GM18499 (cell line): ENCODE measurements at regions not wholly inside any gene's neighbourhood (a gene's known extent, or its start where the extent isn't known, plus 50 kb on each side); places are given as distances from the start of the nearest gene placed in this dataset.
A peak's percentile ranks its signal among the peaks of the same experiment; 100 is the strongest.

Experiments
- ATAC-seq: cut with Tn5 transposase; IDR thresholded peaks from one replicate; pipeline ENCODE4 v1.9.1; 2021; ENCODE audit warnings: moderate number of reproducible peaks; ENCODE audit not compliant: insufficient read depth, unreplicated experiment

DNA sequence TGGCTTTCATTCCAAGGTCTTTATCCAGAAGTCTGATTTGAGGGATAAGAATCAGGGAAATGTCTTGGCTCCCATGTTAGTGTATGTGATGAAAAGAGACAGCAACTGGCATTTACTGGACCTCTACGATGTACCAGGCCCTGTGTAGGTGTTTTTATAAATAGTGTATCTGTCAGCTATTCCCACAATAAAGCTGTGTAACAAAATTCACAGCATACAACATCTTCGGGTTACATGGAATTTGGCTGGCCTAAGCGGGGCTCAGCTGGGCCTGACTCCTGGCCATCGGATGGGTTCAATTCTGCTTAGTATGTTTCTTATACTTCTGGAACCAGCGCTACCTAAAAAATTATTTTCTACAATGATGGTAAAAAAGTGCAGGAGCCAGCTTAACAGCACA is 128.2 kb downstream of the SNX5 start:
- ATAC-seq, result no peak

DNA sequence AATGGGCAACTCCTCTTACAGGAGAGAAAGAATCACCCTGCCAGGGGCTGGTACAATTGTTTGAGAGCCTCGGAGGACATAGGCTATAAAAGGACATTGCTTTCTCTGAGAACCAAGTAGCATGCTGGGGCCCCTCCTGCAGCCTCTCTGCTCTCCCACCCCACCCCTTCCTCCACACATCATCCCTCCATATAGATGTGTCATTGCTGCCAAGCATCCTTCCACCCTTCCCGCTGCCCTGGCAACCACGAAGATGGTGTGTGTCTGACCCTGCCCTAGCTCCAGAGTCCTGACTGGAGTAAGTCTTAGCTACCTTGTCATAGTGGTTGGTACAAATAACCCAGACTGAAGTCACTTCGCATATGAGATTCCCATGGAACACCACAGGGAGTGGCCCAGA is 129.7 kb downstream of the SNX5 start:
- no peak for ATAC-seq

DNA sequence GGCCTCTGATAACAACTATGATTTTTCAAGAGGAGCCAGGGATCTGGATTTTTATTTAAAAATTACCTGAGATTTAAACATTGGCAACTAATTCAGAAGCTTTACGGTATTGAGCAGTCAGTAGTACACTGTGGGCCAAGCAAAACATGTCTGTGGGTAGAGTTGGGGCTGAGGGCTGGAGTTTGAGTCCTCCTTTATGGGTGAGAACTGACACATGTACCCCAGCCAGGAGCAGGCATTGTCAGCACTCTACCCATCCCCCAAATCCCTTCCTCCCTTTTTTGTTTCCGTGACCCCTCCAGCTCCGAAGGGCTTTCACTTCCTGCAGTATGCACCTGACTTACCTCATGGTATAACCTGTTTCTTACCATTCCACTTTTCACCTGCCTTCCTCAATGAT is 131.4 kb downstream of the SNX5 start:
- ATAC-seq, result no peak

DNA sequence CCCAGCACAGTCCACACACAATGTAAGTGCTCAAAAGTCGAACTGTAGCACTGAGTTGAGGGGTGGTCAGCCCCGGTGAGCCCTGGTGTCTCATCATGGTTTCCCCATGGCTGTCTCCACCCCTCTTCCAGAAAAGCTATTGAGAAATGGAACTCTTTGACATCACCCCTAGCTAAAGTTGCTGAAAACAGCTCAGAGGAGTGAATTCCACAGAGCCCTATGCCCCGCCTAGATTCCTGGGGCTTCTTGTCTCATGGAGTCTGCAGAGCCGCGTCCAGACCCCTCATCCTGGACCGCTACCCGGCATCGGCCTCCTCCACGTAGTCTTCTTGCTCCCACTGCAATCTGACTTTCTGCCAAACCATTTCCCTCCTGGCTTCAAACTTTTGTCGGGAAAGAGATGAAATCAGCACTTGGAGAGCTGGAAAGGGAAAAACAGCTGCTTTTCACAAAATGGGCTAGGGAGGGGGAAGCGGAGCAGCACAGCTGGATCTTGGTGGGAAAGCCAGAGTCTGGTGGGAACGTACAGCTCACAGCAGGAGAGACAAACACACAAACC is 132.2 kb downstream of the SNX5 start:
- ATAC-seq, result no peak

DNA sequence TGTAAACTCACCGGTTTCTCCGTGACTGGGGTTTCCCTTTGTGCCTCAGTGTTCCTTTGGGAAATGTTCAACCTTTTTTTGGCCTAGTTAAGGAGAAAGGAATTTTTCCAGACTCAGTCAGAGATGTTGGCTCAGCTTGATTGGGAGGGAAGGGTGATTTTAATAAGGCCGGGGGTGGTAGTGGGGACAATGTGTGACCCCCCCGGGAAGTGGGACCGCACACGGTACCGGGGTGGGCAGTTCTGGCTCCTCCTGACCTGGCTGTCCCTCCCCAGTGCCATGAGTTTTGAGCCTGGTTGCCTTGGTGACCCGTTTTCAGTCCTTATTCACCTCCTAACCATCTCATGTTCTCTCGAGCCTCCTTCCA is 132.7 kb downstream of the SNX5 start:
- ATAC-seq, result no peak

DNA sequence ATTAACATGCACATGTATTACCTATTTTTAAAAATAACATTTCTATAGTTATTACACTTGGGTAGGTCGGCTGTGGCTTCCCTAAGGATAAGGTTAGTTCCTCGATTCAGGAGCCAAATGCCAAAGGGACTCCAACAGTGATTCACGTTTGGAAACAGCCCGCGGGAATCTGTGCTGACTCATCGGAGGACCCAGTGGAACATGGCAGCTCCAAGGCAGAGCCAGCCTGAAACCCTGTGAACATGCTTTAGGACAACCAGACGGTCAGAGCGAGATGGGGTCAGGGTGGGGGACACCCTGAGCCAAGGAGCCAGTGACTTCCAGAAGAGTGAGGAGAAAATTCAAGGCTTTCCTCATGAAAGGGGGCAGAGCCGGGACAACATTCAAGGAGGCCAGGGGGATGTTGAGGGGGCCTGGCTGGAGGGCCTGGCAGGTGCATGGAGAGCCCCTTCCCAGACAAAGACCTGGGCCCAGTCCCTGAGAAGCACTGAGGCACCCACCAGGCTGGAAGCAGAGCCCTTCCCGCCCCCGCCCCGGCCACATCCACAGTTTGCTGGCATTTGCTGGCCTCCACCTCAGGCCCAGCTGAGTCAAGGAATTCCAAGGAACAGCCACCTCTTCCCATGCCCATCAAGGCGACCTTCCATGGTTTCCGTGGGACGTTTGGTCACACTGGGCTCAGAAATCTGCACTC is 133.2 kb downstream of the SNX5 start:
- ATAC-seq, result no peak

DNA sequence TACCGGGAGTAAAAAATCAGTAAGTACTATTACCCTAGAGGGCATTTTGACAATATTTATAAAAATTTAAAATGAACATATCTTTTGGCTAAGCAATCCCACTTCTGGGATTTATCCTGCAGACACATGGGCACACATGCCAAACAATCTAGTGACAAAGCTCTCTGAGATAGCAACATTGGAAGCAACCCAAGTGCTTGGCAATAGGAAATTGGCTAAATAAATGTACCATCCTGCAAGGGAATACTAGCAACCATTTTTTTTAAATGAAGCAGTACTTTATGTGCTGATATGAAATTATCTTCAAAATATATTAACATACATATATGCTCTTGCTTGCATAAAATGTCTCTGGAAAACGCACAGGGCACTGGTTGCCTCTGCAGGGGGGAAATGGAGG is 133.8 kb downstream of the SNX5 start:
- ATAC-seq, result no peak

DNA sequence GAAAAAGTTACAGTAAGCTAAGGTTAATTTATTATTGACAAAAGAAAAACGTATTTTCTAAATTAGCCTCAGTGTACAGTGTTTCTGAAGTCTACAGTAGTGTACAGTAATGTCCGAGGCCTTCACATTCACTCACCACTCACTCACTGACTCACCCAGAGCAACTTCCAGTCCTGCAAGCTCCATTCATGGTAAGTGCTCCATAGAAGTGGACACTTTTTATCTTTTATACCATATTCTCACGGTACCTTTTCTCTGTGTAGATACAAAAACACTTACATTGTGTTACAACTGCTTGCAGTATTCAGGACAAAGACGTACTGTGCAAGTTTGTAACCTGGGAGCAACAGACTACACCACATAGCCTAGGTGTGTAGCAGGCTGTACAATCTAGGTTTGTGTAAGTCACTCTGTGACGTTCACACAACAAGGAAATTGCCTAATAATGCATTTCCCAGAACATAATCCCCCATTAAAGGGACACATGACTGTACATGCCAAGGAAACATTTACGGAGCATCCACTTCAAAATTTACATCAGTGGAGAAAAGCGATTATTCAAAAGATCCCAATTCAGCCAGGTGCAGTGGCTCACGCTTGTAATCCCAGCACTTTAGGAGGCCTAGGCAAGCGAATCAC is 133.4 kb downstream of the BANF2 start:
- ATAC-seq, result no peak

DNA sequence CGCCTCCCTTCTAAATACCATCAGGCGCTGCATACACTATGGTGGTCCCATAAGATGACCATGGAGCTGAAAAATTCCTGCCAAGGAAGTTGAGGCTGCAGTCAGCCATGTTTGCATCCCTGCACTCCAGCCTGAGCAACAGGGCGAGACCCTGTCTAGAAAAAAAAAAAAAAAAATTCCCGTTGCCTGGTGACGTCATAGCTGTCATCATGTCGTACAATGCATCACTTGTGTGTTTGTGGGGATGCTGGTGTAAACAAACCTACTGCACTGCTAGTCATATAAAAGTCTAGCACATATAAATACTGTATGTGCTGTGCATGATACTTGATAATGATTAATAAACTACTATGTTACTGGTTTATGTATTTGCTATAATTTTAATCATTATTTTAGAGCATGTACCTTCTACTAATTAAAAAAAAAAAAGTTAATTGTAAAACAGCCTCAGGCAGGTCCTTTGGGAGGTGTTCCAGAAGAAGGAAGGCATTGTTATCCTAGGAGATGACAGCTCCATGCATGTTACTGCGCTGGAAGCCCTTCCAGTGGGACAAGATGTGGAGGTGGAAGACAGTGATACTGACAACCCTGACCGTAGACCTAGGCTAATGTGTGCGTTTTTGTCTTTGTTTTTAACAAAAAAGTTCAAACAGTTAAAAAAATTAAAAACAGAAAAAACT is 132.6 kb downstream of the BANF2 start:
- no peak for ATAC-seq

DNA sequence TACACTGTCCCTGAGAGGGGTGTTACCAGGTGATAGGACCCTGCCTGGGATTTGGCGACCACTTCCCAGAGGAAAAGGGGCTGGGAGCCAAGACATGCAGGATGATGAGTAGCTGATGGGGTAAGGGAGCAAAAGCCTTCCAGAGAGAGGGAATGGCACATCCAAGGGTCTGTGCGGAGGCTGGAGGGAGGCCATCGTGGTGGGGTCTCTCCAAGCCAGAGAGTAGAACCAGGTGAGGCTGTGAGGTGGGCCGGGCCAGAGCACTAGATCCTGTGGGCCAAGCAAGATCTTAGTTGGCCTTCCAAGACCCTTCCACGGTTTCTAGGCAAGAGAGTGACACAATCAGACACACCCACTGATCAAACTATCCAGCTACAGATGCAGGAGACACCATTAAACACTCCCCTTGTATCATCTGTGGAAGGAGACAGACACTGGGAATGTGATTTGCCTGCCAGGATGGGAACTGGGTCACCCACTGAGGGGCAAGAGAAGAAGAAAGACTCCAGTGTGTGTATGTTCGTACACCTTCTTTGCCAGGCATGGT is 128.9 kb downstream of the BANF2 start:
- no peak for ATAC-seq

DNA sequence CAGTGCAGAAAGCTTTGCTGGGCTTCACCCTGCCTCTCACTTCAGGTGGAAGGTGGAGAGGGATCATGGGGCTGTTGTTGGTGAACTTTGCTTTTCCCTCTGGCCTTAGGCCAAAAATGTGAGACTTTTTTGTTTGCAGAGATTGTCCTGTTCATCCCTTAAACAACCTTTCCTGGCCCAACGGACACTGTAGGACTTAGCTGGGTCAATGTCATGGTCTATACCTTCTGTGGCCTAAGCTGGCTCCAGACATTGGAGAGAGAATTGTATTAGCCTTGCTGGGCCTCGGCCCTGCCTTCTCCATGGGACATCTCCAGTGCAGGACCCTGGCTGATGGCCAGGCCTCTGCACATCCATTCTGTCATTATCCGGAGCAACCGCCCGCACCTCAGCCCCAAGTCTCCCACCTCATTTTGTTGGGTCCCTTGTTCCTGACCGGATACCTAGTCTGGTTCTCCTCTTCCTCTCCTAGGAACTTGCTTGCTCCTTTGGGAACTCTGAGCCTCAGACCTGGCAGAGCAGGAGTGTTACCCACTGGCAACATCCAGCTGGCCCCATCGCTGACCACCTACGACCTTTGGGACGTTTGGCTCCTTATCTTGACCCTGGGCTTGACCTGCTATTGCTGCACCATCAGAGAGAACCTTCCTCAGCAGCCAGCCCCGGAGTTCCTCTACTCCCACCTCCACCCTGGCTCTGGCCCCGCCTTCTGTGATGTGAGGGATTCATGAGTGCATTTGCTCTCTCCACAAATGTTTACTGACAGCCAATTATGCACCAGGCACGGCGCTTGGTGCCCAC is 128.2 kb downstream of the BANF2 start:
- ATAC-seq, result no peak

DNA sequence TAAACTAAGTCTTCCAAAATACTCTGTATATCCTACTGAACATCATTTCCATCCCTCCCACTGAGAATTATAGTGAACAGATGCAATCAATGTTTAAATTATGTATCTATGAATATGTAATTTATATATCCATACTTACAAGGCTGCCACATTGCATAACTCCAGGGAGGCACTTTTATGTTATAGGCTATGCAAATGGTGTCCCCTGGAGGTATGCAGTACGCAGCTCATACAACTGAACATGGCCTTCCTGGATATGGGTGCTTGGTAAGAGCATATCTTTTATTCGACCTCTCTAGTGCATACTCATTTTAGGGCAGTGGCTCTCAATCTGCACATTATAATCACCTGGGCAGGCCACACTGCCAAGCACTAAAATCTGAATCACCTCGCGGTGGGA is 127.3 kb downstream of the BANF2 start:
- ATAC-seq, result no peak

DNA sequence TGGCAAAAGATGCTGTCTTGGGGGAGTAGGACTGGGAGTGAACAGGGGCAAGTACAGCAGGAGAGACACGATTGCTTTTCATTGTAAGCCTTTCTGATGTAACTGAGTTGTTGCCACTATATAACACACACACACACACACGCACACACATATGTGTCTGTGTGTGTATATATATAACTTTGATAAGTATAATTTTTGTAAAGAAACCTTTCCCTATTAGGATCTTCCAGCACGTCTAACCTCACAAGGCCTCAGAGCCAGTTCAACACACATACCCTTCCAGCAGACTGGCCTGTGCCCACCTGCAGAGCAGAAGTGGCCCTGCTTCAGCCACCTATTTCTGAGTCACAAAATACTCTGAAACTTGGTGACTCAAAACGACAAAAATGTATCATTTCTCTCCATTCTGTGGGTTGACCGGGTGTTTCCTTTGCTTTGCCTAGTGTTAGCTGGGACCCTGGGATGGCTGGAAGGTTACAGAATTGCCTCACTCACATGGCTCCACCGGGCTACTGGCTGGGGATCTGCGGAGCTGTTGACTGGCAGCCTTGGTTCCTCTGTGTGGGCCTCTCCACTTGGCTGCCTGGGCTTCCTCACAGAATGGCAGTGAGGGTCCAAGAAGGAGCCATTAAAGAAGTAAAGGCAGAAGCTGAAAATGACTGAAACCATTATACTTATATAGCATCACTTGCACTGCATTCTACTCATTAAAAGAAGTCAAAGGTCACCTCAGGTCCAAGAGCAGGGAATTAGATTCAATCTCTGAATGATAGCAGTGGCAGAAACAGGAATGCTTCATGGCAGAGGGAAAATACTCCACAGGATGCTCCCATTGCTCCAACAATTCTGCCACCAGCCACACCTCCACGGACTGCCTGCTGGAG is 126.4 kb downstream of the BANF2 start:
- peak; percentile 83 for ATAC-seq

DNA sequence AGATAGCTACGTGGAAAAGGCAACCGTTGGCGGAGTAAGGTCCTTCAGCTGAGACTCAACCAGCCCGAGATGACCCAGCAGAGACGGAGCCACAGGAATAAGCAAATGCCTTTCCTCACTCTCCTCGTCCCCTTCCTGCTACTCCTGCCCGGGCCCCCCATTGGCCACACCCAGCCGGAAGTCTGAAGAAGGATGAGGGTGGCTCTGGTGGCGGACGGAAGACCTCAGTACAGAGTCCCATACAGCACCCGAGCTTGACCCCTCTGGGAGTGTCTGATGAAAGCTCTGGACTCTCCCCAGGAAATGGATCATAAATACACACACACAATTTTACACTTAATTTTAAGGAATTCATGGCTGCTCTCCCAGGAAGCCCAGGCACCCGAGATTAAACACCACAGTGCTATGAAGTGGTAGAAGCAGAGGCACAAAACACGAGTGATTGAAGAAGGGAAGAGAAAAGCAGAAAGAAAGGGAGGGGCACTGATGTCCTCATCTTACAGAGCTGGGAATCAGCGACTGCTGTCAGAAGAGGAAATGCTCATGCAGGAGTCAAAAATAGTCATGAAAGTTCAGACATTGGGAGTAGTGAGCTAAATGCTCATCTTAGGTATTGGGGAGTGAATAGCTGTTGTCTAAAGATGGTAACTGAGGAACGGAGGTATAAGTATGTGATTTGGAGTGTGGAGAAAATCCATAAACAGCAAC is 125.6 kb downstream of the BANF2 start:
- ATAC-seq, result no peak

DNA sequence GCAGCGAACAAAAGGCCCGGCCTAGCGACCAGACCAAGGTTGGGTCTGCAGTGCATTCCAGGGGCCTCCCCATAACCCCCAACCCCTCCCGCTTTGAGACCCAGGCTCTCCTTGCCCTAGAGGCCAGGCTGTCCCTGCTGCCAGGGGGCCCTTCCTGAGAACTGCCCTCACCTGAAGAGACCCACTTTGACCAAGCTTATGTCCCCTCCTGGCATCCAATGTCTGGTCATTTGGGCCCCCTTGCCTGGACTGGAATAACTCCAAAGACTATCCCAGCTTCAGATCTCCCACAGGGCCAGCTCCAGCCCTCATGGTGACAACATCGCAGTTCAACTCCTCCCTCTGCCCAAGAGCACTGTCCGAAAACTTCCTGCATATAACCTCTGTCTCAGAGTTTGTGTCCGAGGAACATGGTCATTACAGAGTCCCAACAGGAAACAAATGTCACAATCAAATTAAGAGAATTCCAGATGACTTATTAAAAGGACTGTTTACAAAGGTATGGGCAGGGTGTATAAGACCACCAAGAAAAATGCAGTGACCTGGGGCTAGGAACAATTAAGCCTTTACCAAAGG is 125.0 kb downstream of the BANF2 start:
- ATAC-seq, result no peak

DNA sequence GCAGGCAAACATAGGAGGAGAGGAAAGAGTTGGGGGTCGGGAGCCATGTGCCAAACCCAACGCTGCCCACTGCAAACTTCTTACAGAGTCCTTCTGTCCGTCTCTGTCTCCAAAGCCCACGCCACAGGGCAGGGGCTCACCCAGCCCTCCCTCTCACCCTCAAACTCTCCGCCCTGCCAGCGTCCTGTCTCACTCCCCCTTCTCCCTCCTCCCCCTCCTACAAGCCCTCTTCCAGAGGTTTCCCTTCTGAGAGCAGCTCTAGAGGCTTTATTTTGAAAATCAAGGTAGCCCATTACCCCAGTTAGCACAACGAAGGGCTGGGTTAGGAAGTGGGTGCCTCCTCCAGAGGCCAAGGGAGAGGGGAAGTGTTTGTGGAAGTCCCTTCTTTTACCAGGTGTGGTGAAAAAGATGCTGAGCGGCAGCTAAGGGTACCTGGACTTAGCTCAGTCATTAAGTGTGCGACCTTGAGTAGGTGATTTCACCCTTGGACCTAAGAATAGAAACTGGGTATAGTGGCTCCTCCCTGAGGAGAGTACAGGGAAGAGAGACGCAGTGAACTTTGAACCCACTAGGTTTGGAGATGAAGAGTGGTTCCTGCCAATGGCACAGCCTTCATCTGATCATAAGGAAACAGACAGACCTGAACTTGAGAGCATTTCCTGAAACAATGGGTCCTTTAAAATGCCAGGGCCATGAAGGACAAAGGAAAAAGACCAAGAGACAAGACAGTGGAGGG is 123.8 kb downstream of the BANF2 start:
- ATAC-seq, result no peak

DNA sequence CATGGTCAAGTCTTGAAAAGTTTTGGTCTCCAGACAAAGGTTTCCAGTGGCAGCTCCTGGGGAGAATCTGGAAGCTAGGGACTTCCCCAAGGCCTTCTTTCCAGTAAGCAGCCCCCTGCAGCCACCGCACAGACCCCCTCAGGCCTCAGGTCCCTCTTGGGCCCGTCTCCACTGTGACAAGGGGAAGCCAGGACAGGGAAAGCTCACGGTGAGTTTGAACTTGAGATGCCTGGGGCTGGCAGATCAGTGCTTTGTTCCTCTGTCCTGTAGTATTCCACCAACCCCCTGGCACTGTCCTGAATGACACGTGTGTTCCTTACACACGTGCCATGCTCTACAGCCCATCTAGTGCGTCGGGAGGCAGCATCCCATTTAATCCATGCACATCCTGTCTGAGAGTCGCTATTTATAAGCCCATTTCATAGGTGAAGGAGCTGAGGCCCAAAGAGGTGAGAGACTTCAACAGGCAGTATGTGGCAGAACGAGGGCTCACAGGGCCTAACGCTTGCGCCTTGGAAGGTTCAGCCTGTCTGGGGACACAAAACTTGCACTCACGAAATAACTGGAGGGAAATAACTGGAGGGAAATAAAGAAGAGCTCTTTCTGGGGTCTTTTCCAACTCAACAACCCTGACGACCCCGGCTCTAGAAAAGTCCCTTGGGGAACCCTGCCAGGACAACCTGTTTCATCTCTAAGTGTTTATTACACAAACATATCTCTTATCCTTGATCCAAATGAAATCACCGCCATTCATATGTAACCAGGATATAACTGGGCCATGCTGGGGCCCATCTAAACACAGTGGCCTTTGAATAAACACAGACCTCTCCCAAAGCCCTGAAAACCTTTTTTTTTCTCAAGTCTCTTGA is 123.0 kb downstream of the BANF2 start:
- no peak for ATAC-seq
